Prostate gland (tissue), 2 donors: ENCODE measurements at regions not wholly inside any gene's neighbourhood (a gene's known extent, or its start where the extent isn't known, plus 50 kb on each side); places are given as distances from the start of the nearest gene placed in this dataset.

Experiments
- CTCF ChIP-seq, 4 experiments: fragments of 200-600 bp in 2 of 4; fragments of 450-650 bp in 2 of 4; sonication (generic) in 2 of 4; IDR thresholded peaks; 1 replicate in 3 of 4; 2 replicates in 1 of 4; pipeline ENCODE4 v1.5.1; 2016 to 2019; ENCODE audit warnings: antibody characterized with exemption in 4 of 4, mild to moderate bottlenecking in 2 of 4, moderate library complexity in 2 of 4
- POLR2A ChIP-seq: fragments of 450-650 bp; IDR thresholded peaks from one replicate; pipeline ENCODE4 v1.6.1; 2016; ENCODE audit warnings: antibody characterized with exemption, mild to moderate bottlenecking

- TF ChIP-seq CTCF (IDR thresholded peaks at IDR 0.05) (no peak), POLR2A (no peak)
Observed at GRCh38 chr3:99551520-99551919, 86.9 kb upstream of the COL8A1 start.
